GM19467 (cell line): ENCODE measurements at regions not wholly inside any gene's neighbourhood (a gene's known extent, or its start where the extent isn't known, plus 50 kb on each side); places are given as distances from the start of the nearest gene placed in this dataset.

Experiments used
- ATAC-seq: cut with Tn5 transposase; IDR thresholded peaks from one replicate; pipeline ENCODE4 v1.9.1; 2021; ENCODE audit warnings: mild to moderate bottlenecking, moderate library complexity; ENCODE audit not compliant: unreplicated experiment

DNA sequence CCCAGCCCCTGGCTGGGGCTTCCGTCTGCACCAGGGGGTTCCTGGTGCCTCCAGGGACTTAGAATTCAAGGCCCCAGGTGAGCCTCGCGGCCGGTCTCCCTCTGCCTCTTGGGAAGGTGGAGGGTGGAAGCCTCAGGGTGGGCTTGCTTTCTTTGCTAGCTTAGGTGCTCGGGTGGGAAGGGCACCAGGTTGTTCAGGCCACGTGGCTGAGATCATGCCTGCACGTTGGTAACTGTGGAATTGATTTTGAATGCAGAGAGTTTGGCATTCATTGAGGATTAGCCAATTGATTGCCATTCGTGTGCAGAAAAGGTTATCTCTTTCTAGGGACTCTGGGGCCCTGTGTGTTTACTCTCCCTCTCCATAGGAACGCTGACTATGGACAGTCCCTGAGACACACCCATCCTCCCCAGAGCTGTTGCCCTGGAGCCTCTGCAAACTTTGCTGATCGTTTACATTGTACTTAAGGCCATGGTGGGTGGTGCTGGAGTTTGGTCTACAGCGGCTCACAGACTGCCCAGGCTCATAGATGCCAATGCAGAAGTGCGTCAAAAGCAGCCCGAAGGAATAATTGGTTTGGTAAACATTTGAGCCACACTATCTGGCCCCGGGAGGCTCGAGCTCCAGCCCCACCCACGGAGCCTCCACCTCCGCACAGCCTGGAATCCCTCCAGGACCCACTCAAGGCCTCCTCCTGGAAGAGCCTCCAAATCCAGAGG lies 1457.7 kb downstream of the BRD1 start:
- ATAC-seq = no peak

DNA sequence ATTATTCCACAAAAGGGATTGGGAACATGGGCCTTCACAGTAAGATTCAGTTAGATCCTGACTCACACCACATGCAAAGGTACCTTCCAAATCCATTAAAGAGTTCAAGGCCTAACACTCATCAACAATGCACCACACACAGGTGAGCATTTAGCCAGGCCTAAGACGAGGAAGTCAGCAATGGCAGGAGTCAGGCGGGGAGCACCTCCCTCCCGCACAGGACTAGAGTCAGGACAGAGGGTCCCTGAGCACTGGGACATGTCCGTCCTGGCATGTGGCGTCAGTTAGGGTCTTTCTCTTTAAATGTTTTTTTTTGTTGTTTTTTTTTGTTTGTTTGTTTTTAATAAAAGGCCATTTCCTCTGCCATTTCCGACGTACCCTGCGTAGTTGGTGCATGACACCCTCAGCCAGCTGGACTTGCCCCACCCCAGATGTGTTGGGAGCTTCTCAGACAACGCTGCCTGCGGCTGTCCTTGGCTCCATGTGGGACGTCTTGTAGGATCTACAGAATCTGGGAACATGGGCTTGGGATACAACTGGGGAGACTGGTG lies 1458.6 kb downstream of the BRD1 start:
- no peak for ATAC-seq

DNA sequence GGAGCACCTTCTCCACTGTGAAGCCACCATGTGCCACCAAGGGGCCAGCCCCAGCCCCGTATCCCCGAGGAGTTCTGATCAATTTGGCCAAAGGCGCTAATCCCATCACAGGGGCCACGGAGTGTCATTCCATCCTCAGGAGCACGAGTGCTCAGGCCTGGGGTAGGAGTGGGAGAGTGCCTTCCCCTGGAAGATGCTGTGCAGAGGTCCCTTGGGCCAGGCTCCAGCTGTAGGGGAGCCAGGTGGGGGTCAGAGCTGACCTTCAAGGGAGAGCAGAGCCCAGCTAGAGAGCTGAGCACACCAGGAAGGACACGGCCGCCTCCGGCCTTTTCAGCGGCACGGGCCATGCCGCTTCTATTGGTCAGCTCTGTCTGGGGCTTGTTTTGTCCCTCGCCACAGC lies 1459.9 kb downstream of the BRD1 start:
- ATAC-seq = no peak

DNA sequence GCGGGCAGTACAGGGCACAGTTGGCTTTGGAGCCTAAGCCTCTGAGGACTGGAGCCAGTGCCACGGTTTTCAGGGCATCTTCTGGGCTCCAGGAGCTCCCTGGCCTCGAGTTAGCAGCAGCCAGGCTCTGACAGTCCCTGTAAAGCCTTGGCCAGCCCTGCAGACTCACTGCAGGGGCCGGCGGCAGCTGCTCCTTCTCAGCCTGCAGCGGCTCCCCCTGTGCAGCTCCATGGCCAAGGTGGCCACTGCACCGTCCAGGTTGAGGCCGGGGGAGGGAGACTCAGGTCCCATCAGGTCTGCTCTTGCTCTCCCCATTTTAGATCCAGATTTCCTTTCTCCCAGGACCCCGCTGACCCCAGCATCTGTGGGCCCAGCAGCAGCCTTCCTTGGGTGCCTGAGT lies 1461.1 kb downstream of the BRD1 start:
- ATAC-seq = no peak

DNA sequence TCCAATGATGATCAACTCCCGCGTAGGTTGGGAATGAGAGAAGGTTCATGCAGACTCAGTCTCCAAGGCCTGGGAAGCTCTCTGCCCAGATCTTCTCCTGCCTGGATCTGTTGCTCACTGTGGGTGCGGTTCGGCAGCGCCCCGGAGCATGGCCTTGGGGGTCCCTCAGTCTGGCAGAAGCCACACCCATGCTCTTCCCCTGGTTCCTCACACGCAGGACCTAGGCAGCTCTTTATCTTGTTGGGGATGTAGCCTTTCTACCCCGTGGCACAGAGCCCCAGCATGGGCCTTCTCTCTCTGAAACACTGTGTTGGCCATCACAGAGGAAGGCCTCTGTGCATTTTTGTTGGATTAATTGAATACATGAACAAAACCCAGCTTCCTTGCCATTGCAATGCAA lies 1461.6 kb downstream of the BRD1 start:
- no peak for ATAC-seq

DNA sequence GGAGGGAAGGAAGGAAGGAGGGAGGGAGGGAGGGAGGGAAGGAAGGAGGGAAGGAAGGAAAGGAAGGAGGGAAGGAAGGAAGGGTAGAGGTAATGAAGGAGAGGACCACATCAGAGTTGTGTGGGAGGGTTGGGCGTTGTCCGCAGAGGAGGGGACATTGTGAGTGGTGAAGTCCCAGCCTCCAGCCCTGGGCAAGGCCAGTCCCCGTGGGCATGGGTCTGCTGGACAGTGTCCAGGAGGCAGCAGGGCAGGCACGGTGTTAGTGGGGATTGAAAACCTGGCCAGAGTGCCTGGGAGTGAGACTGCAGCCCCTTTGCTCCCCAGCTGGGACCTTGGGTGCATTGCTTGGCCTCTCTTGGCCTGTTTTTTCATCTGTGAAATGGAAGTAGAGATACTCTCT lies 1462.3 kb downstream of the BRD1 start:
- ATAC-seq = no peak

DNA sequence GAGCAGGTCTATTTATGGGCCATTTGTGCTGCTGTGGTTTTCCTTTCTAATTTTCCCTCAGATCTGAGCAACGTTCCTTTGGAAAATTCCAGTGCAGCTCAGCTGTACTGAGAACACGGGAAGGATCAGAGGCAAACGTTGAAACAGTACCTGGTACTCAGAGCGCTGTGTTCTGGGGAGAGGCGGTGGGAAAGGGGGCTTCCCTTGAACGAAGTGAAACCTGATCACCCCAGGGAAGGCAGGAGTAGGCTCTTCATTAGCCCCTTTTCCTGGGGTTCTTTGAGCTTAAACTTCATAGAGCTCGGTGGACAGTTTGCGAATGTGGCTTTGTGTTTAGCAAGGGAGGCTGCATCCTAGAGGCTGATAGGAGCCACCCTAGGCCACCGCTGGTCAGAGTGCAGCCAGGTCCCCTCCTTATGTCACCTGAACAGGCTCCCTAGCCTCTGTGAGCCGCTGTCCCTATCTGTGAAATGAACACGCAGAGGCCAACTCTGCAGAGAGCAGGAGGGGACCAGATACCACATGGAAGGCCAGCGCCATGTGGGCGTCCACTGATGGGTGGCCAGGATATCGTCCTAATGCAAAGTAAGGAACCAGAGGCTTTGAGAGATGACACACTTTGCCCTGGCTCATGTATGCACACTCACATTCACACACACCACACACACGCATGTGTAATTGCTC lies 1464.8 kb downstream of the BRD1 start:
- ATAC-seq = no peak

DNA sequence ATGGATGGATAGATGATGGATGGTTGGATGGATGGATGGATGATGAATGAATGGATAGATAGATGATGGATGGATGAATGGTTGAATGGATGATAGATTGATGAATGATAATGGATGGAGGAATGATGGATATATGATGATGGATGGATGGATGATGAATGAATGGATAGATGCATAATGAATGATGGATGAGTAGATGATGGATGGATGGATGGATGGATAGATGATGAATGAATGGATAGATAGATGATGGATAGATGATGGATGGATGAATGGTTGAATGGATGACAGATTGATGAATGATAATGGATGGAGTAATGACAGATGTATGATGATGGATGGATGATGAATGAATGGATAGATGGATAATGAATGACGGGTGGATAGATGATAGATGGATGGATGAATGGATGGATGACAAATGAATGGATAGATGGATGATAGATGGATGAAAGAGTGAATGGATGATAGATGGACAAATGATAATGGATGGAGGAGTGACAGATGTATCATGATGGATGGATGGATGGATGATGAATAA lies 1466.5 kb downstream of the BRD1 start:
- ATAC-seq = no peak

DNA sequence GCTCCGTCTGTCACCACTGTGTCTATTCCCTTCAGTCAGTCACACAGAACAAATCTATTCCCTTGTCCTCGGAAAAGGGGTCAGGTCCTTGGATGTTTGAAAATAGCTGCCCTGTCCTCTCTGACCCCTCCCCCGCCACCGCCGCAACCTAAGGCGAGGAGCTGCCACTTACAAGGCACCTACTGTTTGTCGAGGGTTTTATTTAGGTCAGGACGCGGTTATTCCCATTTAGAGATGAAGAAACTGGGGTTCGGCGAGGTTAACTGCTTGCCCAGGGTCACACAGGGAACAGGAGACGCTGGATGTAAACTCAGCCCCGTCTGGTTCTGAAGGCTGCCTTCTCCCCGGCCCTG lies 1468.1 kb downstream of the BRD1 start:
- ATAC-seq = no peak

DNA sequence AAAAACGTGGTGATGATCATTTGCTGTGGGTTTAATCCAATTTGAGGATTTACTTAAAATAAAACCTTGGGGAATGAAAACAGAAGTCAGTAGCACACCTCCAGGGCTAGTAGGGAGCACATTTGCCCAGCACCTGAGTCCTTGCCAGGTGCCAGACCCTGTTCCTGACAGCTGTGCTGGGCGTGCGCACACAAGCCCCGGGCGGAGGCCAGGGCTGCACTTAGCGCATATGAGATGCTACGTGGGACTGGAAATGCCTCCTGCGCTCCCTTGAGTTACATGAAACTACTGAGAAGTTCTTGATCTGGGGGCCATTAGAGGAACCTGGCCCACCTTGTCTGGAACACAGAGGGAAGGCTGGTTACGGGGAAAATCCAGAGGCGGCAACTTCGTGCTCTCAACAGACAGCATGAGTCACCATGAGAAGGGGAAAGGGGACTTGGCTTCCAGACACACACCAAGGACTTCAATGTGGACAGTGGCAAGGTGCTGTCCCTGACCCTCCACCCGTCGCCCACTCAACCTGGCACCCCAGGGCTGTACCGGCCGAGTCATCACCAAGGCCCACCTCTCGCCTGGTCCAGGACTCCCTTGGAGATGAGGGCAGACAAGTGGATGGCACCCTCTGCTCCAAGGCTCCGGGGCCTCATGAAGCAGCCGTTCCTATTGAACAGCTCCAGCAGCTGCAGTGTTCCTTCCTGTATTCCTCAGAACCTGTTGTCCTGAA lies 1468.6 kb downstream of the BRD1 start:
- no peak for ATAC-seq

DNA sequence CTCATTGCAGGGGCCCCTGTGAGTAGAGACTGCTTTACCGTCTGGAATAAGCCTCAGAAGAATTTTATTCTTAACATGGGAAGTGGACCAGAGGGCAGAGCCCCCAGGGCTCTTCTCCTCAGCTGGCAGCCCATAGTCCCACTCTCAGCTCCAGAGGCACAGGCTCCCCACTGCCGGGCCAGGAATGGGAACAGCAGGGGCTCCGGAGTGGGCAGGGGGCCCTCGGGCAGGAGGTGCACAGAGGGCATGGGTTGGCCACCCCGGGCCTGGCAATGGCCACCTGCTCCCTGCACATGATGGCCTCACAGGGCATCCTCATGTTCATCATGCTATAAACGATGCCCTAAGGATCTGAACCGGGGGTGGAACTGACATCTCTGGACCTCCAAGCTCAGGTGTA lies 1469.7 kb downstream of the BRD1 start:
- no peak for ATAC-seq

DNA sequence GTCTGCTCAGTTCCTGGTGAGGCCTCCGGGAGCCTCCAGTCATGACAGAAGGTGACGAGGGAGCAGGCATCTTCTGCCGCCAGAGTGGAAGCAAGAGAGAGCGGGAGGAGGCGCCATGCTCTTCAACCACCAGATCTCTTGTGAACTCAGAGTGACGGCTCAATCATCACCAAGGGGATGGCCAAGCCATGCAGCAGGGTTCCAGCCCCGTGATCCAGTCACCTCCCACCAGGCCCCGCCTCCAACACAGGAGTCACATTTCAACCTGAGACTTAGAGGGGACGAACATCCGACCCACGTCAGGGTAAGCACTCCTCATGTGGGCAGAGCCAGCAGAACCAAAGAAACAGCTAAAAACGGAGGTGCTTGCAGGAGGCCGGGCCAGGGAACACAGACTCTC lies 1470.5 kb downstream of the BRD1 start:
- no peak for ATAC-seq

DNA sequence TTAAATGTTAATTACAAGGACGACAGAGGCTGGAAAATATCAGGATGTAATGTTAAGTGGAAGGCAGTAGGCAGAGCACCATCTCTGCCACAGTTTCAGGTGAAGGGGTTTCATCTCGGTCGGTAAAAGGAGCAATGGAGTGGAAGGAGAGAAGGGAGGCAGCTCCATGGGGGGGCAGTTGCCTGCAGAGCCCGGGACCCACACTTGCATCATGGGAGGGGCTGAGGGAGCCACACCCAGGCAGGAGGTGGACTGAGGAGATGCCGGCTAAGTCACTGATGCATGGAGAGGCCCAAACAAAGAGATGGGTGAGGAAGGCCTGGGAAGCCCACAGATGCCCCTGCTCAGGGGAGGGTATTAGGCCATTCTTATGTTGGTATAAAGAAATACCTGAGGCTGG lies 1470.9 kb downstream of the BRD1 start:
- ATAC-seq = no peak

DNA sequence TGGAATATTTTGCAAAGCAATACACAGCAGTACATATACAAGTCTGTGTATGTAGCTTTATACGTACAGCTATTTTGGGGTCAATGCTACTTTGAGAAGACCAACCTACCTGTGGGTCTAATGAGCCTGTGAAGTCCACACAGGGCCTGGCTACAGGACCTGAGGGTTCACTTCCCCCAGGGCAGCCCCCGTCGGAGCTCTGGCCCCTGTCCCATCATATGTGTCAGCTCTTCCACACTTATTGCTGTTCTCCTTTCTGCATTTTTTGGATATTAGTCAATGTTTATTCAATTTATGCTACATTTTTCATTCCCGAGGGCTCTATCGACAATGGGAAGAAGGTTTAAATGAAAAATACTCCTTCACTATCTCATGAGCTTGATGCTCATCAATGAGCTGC lies 1473.6 kb downstream of the BRD1 start:
- no peak for ATAC-seq

DNA sequence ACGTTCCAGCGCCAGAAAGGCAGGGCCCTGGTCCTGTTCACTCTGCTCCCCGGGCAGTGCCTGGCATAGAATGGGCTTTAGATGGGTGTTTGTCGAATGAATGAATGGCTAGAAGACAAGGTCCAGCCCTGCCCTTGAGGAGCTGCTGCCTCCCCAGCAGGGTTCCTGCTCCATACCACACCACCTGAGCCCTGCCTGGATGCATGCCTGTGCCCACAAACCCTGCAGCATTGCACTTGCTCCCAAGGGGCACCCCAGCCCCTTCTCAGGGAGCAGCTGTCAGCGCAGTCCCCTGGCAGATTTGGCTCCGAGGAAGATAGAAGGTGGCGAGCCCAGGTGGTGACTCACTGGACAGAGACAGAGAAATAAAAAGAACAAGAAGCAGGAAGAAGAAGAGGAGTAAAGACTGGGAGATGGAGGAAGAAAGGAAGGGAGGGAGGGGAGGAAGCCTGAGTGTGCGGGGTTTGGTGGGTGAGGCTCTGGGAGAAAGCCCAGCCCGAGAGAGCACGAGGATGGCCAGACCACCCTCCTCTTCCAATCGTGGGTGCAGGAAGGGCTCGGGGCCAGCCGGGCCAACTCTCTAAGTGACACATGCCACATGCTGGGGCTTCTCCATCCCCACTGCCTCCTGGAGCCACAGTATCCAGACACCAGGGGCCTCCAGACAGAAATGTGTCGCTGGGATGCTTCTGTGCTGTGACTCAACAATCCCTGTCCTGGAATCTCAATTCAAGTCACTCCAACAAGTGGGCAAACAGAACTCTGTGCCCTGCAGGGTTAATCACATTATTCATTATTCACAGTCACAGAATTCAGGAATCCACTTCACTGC lies 1474.3 kb downstream of the BRD1 start:
- ATAC-seq = no peak

DNA sequence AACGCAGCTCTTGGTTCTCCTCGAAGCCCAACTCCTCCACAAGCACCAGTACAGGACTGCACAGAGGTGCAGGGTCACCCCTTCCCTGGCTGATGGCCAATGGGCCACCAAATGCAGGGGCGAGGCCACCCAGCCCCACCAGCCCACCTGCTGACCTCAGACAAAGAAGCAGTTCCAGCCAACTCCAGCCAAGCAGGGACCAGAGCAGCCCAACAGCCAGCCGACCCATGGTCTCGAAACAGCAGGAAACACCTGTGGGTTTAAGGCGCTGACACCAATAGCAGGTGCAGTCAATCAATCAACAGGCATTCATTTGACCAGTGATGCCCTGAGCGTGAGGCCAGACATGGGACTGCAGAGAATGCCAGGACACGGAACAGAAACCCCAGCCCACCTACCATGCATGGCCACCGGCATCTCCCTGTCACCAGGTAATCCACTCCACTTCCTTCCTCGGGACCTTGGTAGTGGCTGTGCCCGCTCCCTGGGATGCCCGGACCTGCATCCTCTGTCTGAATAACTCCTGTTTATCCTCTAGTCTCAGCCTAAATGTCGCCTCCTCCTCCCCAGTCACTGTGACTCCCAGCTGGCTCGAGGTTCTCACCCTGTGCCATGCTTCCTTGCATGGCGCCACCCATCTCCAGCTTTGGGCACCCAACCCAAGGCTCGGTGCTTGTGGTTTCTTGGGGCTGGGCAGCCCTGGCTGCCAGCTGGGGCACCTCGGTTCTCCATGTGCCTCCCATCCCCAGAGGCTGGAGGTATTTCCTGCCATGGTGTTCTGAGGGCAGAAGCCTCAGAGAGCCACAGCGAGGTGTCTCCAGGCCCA lies 1475.4 kb downstream of the BRD1 start:
- ATAC-seq = no peak

DNA sequence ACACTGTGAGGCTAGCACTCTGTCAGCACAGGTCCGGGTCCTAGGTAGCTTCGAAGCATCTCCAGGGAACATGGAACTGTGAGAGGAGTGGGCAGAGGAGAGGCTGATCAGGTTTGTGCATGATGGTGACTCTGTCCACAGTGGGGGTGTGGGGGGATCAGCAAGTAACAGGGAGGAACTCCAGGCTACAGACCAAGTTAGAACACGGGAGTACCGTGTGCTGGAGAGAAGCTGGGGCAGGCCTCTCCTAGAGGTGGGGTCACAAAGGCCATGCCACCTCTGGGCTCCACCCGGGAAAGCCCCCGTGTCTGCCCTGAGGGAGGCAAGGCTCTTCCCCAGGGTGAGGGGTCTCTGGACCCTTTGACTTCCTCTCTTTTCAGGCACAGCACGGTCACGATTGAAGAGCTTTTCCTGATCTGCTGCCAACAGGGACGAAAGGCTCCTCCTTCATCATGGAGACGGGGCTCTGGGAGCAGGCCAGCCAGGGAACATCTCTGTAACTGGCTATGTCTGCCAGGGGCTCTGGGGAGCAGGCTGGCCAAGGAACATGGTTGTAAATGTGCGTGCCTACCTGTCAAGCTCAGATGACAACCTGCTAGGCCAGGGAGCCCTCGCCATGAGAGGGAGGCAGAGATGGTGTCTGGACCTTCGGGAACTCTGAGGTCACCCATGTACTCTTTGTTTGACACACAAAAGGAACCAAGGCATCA lies 1476.1 kb downstream of the BRD1 start:
- no peak for ATAC-seq

DNA sequence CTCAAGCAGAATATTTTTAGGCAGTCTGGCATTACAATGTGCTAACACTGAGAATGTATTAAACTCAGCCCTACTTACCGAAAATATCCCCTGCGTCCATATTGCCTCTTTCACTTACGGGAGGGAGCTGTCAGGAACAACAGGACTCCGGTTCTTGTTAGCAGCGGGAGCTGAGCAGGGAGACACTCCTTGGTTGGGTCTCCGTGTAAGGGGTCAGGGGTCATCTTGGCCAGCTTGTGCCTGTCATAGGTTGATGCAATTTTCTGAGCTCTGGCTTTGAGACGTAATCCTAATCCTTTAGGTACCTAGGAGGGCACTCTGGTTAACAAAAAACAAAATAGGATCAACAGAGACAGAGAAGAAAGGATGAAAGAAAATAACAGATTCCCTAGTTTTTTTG lies 1477.2 kb downstream of the BRD1 start:
- no peak for ATAC-seq

DNA sequence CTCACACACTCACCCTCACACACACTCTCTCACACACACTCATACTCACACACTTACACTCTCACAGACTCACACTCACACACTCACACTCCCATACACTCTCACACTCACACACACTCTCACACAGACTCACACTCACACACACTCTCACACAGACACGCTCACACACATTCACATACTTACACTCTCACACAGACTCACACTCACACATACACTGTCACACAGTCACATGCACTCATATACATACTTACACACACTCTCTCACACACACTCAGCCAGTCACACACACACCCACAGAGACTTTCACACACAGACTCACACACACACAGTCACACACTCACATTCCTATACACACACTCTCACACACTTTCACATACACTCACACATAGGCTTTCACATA lies 1478.8 kb downstream of the BRD1 start:
- no peak for ATAC-seq
